ENCODE measurements at regions not wholly inside any gene's neighbourhood (a gene's known extent, or its start where the extent isn't known, plus 50 kb on each side); places are given as distances from the start of the nearest gene placed in this dataset.

DNA sequence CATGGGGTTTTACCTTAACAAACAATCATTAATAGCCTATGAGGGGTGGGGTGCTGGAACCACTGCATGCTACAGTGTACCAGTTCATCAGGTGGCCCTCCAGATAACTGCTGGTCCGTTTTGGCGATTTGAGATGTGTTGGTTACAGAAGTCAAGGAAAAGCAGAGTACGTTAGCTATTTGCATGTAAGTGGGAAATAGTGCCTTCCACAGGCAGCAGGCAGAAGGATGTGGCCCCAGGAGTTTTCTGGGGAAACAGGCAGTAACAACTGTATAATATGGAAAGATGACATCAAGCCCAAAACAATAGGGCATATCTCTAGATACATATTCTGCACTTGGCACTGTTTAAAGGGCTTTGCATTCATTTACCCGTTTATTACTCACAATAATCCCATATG lies 245.7 kb downstream of the COL4A1 start:
- TF ChIP-seq, protein P1, sequence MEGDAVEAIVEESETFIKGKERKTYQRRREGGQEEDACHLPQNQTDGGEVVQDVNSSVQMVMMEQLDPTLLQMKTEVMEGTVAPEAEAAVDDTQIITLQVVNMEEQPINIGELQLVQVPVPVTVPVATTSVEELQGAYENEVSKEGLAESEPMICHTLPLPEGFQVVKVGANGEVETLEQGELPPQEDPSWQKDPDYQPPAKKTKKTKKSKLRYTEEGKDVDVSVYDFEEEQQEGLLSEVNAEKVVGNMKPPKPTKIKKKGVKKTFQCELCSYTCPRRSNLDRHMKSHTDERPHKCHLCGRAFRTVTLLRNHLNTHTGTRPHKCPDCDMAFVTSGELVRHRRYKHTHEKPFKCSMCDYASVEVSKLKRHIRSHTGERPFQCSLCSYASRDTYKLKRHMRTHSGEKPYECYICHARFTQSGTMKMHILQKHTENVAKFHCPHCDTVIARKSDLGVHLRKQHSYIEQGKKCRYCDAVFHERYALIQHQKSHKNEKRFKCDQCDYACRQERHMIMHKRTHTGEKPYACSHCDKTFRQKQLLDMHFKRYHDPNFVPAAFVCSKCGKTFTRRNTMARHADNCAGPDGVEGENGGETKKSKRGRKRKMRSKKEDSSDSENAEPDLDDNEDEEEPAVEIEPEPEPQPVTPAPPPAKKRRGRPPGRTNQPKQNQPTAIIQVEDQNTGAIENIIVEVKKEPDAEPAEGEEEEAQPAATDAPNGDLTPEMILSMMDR (IDR thresholded peaks at IDR 0.05), result no peak
- TF ChIP-seq TAF1 (IDR thresholded peaks at IDR 0.05; ENCODE audit: borderline replicate concordance, low read depth, low read length) (no peak), EZH2phosphoT487 (IDR thresholded peaks at IDR 0.05; ENCODE audit: borderline replicate concordance, low read depth) (no peak), FOSL2 (IDR thresholded peaks at IDR 0.05; ENCODE audit: borderline replicate concordance, low read depth) (no peak), GABPA (IDR thresholded peaks at IDR 0.05; ENCODE audit: low read depth) (no peak)
- TF ChIP-seq, protein P2, sequence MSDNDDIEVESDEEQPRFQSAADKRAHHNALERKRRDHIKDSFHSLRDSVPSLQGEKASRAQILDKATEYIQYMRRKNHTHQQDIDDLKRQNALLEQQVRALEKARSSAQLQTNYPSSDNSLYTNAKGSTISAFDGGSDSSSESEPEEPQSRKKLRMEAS (IDR thresholded peaks at IDR 0.05; ENCODE audit: low read depth), result no peak
